COR-L47 (cell line): ENCODE measurements at regions not wholly inside any gene's neighbourhood (a gene's known extent, or its start where the extent isn't known, plus 50 kb on each side); places are given as distances from the start of the nearest gene placed in this dataset.
A peak's percentile ranks its signal among the peaks of the same experiment; 100 is the strongest.

ENCODE experiments used
- DNase-seq: peaks from one replicate; lab custom pipeline; 2025; lab: John Stamatoyannopoulos, UW

DNA sequence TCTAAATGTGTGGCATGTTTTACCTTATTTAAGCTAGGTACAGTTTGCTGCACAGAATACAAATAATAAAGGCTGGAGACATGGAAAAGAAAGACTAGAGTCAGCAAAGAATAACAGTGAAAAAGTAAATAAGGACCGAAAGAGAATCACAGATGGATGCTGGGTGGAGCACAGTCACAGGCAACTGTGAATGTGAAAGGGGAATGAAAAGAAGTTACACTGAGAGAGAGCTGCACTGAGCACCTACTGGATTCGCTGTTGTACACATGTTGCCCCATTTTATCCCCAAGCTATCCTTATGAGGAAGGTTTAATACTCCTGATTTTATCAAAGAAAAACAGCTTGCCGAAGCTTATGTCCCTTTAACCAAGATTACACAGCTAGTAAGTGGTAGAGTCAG, 165.4 kb upstream of the RGMB start:
- no peak for DNase-seq

GRCh38 chr5:98614341-98614740, 159.1 kb upstream of the RGMB start:
- no peak for DNase-seq

DNA sequence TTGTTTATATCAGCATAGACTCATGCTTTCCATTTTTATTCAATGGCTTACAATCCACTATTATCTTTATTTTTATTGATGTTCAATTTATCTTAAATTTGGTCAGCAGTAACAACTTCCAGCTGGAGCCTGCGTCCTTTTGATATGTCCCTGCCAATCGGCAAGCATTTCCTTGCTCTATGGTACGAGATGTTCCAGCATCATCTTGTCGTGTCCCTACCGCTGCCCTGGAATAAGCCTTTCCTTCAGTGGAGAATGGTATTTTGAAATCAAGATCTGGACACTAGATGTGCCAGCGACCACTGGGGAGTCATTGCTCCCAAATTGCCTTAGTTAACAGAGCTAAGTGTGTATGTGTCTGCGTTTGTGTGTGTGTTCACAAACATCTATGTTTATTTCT, 151.6 kb upstream of the RGMB start:
- no peak for DNase-seq

- no peak for DNase-seq
Observed at GRCh38 chr5:98624145-98624880, 149.2 kb upstream of the RGMB start.

GRCh38 chr5:98627121-98627520, 146.3 kb upstream of the RGMB start:
- no peak for DNase-seq

- DNase-seq: no peak
Observed at GRCh38 chr5:98630621-98631020, 142.8 kb upstream of the RGMB start.

DNA sequence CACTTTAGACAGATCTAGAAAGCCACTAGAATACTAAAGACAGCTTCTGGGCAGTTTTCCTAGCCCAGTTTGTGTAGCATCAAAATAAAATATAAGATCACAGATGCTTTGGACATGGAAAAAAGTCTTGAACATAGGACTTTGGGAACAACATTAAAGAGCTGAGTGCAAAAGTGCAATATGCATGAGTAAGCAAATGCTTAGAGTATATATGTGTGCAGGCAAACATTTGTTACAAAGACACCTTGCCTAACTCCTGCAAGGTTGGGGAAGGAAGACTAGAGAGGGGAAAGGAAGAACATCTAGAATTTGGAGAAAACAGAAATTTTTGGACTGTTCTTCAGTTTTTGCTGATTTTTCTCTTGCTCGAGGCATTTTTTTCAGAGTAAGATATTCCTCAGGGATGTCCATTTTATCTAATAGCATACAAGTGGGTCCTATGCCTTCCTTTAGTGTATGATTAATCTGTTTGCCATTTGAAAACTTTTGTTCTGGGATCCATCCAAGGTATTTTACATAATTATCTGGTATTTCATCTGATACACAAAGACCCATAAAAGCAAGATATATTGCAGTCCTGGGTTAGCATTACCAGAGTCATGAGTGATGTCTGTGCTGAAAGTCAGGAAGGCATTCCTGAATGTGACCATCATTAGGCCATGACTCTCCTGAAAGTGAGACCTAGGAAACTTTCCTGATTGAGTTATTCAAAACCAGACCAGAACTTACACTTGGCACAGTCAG, 142.0 kb upstream of the RGMB start:
- no peak for DNase-seq

DNA sequence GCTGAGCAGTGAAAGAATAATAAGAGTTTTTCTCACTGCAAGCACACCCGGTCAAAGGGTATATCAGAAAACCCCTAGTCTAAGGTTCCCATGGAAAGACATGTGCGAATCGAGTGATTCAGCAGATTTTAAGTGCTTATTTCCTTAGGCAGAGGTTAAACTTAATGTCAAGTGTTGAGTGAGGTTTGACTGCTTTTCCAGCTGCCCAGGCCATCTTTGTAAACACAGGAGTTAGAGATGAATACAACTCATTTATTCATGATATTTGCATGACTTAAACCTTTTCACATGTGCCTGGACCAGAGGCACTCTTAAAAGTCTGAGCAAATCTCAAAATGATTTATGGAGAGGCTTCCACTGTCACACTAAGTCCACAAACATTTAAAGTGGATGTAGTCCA, 137.8 kb upstream of the RGMB start:
- DNase-seq: no peak

DNA sequence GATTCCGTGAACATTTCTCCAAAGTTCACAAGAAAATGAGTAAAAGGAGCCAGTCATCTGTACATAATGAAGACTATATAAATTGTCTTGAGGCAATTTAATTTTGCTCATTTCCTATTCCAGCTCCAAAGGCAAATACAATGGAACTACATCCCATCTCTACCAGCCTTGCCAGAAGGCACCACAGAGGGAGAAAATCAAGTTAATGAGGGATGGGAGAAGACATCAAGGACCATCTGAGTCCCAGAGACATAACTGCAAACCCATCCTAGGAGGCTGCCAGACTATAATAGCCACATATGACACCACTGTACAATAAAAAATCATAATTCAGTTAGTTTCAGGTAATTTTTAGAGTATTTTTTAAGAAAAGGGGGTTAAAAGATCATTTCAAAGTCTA, 136.3 kb upstream of the RGMB start:
- no peak for DNase-seq

DNA sequence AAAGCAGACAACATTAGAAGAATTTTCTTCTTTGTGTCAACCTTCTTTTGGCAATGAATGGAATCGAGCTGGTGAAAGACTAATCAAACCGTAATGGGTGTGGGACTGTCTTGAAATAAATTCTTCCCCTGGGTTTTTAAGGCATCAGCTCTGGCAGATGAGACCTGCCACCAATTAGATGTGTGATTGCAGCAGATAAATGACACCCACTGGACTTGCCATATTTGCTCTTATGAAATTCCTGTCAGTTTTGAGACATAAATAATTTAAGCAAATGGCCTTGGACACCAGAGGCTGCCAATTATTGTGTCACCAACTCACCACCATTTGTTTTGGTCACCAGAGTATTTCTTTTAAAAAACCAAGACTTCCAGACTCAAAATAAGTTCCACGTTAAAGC, 135.9 kb upstream of the RGMB start:
- DNase-seq: no peak

DNA sequence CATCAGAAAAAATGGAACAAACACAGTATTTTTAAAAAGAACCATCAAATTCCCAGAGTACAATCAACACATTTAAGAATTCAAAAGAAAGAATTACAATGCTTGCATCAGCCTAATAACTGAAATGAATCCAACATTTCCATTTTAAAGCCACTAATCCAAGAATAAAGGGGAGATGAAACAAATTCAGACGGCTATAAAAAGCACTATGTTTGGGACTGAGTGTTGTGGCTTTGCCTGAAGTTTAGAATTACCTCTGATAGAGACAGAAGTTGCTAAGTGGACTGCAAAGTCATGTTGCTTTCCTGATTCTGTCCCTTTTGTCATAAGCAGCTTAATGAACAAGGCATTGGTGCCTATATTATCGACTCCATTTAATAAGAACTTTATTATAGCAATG, 135.4 kb upstream of the RGMB start:
- no peak for DNase-seq

DNA sequence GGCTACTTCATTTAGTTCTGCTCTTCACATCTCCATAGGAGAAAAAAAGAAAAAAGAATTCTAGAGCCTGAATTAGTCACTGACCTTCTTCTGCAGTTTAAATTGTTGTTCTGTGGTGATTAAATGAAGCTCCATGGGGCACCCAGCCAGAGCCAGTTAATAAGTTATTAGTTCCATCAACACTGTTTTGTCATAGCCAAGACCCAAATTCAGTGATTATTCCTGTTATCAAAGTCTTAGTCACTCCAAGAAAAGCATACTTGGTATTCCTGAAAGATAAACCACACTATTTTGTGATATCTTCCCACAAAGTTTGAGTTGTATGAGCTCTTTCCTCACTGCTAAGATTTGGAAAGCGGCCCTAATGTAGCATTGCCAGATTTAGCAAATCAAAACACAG, 134.8 kb upstream of the RGMB start:
- no peak for DNase-seq

- peak; percentile 48 for DNase-seq
Observed at GRCh38 chr5:98639274-98639673, 134.2 kb upstream of the RGMB start.

- DNase-seq: peak; percentile 17
Observed at GRCh38 chr5:98641671-98642070, 131.8 kb upstream of the RGMB start.

DNA sequence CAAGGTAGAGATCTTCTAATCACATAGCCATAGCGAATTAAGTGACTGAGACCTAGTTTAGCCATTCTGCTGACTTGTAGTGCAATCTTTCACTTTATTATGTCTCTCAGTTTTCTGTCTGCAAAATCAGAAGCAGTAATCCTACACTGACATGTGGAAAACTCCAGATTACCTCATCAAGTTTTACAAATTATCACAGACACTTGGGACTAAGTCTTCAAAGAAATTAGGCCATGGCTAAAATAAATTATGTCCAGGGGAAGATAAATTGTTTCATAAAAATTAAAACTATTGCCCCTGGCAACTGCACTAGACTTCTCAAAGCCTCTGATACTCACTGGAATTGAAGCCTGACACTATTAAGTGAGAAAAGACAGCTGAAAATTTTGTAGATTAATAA, 129.9 kb upstream of the RGMB start:
- DNase-seq: no peak

- no peak for DNase-seq
Observed at GRCh38 chr5:98651715-98652114, 121.7 kb upstream of the RGMB start.

DNA sequence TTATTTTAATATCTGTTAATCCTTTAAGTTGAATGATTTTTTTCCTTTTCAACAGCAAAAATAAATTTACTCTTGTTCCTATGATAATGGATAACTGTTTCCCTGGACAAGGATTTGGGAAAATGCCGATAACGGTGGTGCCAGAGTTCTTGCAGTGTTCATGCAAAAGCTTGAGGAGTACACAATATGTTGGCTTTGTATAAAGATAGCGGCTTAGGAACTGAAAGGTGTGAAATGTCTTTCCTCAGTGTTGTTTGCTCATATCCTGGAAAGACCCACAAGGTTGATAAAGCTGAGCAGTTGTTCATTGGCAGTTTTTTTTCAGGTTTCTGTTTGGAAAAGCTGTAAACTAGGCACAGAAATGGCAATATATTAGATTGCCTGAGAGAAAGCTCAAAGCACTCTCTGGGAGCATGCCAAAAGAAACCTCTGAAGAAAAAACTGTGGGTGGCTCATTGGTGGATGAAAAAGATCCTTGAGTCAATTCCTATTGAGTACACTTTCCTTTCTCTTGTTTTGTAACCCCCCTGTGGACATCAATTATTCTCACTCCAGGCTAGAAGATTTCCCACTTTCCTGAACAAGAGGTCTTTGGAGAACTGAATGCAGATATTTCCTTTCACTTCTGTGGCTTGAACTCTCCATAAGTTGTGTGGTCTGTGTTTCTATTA, 117.2 kb upstream of the RGMB start:
- no peak for DNase-seq

DNA sequence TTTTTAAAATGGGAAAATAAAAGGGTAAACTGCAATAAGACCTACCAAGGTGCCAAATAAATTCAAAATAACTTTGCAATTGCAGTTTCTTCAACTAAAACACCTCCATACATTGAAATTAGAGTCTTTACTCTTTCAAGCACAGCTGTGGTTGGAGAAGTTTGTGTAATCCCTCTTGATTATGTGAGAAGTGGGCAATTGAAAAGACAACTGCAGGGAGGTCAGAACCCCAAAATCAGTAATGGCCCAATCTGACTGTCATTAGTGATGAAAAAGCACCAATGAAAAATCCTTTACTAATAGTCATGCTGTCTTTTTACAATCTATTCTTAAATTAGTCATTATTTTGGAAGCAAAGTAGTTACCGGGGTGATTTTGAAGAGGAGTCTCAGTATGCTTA, 116.7 kb upstream of the RGMB start:
- no peak for DNase-seq

GRCh38 chr5:98657559-98657958, 115.9 kb upstream of the RGMB start:
- no peak for DNase-seq

DNA sequence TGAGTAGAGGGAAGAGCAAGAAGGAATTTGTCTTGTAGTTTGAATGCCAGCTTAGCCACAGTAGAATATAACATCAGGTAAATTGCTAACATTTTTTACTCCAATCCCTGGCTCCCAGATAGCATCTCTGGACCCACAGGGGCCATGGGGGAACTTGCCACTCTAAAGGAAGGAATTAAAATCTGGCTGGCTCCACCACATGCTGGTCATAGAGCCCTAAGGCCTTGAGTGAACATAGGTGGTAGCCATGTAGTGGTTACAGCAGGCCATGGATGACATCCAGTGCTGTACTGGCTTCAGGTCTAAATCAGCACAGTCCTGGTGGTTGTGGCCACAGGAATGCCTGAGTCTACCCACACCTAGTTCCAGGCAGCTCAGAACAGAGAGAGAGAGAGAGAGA, 109.9 kb upstream of the RGMB start:
- no peak for DNase-seq

GRCh38 chr5:98664736-98665135, 108.7 kb upstream of the RGMB start:
- no peak for DNase-seq

DNA sequence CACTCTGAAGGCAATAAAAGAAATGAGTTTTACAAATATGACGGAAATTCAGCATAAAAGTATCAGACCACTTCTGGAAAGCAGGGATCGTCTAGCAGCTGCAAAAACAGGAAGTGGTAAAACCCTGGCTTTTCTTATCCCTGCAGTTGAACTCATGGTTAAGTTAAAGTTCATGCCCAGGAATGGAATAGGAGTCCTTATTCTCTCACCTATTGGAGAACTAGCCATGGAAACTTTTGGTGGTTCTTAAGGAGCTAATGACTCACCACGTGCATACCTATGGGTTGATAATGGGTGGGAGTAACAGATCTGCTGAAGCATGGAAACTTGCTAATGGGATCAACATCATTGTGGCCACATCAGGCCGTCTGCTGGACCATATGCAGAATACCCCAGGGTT, 93.5 kb upstream of the RGMB start:
- no peak for DNase-seq

- DNase-seq: no peak
Observed at GRCh38 chr5:98690002-98690401, 83.5 kb upstream of the RGMB start.
